ENCODE measurements at regions not wholly inside any gene's neighbourhood (a gene's known extent, or its start where the extent isn't known, plus 50 kb on each side); places are given as distances from the start of the nearest gene placed in this dataset.

GRCh38 chr4:35942092-35942491, 302.2 kb downstream of the ARAP2 start:
- no peak overlapping the region for H3K4me3 ChIP-seq
- 55 to 74% (median 61%) methylated on average over 2 of the region's 2 CpGs for WGBS, 4 donors
- intact Hi-C loops (cut with DNase I): no loop called here
- DNase-seq: no peak
- no peak for TF ChIP-seq CTCF (IDR thresholded peaks at IDR 0.05)
- TF ChIP-seq POLR2A (IDR thresholded peaks at IDR 0.05): no peak
- no peaks in the 10 kb centered on the region for H3K4me1 ChIP-seq (replicated peaks in 1 of 2)
- no peaks in the 10 kb centered on the region for H3K9me3 ChIP-seq (replicated peaks in 1 of 3)
- H3K27me3 ChIP-seq: no peaks in the 10 kb centered on the region
- no peak overlapping the region for H3K27ac ChIP-seq
- H3K36me3 ChIP-seq (replicated peaks in 1 of 2): no peaks in the 10 kb centered on the region

- Histone ChIP-seq H3K4me3 (no peak overlapping the region), H3K27me3 (no peaks in the 10 kb centered on the region), H3K36me3 (replicated peaks in 1 of 2) (no peaks in the 10 kb centered on the region), H3K27ac (no peak overlapping the region), H3K9me3 (replicated peaks in 1 of 3) (no peaks in the 10 kb centered on the region), H3K4me1 (replicated peaks in 1 of 2) (no peaks in the 10 kb centered on the region)
- no peak for DNase-seq
- intact Hi-C loops (cut with DNase I): no loop called here
- TF ChIP-seq POLR2A (IDR thresholded peaks at IDR 0.05) (no peak), CTCF (IDR thresholded peaks at IDR 0.05) (no peak)
These were observed 300.7 kb downstream of the ARAP2 start for GRCh38 chr4:35943606-35944005.

- Histone ChIP-seq H3K4me3 (no peak overlapping the region), H3K9me3 (replicated peaks in 1 of 3) (no peaks in the 10 kb centered on the region), H3K27ac (no peak overlapping the region), H3K36me3 (replicated peaks in 1 of 2) (no peaks in the 10 kb centered on the region), H3K4me1 (replicated peaks in 1 of 2) (no peaks in the 10 kb centered on the region), H3K27me3 (no peaks in the 10 kb centered on the region)
- 71 to 93% (median 77%) methylated on average over 2 of the region's 2 CpGs for WGBS, 4 donors
- DNase-seq: no peak
- TF ChIP-seq POLR2A (IDR thresholded peaks at IDR 0.05) (no peak), CTCF (IDR thresholded peaks at IDR 0.05) (no peak)
- intact Hi-C loops (cut with DNase I): no loop called here
These were observed 296.1 kb downstream of the ARAP2 start for GRCh38 chr4:35948171-35948570.

GRCh38 chr4:35950442-35950841, 293.9 kb downstream of the ARAP2 start:
- Histone ChIP-seq H3K4me3 (no peak overlapping the region), H3K4me1 (replicated peaks in 1 of 2) (no peaks in the 10 kb centered on the region), H3K27me3 (no peaks in the 10 kb centered on the region), H3K36me3 (replicated peaks in 1 of 2) (no peaks in the 10 kb centered on the region), H3K27ac (no peak overlapping the region), H3K9me3 (replicated peaks in 1 of 3) (no peaks in the 10 kb centered on the region)
- TF ChIP-seq CTCF (IDR thresholded peaks at IDR 0.05) (no peak), POLR2A (IDR thresholded peaks at IDR 0.05) (no peak)
- WGBS, 4 donors: 58 to 90% (median 84%) methylated on average over 1 of the region's 1 CpG
- intact Hi-C loops (cut with DNase I): no loop called here
- no peak for DNase-seq

Measured in adrenal gland (tissue), 9 donors.